K562 (cell line): ENCODE measurements at regions not wholly inside any gene's neighbourhood (a gene's known extent, or its start where the extent isn't known, plus 50 kb on each side); places are given as distances from the start of the nearest gene placed in this dataset.
A peak's percentile ranks its signal among the peaks of the same experiment; 100 is the strongest.

ENCODE experiments used
- BRD9 ChIP-seq: fragments of 450-650 bp; IDR thresholded peaks from 2 replicates; pipeline ENCODE4 v1.6.1; 2018; ENCODE audit warnings: low read depth; ENCODE audit not compliant: partially characterized antibody
- EHMT2 ChIP-seq: fragments of 450-650 bp; IDR thresholded peaks from 2 replicates; pipeline ENCODE4 v1.6.1; 2018; ENCODE audit warnings: antibody characterized with exemption
- GABPA ChIP-seq: fragments of 200-800 bp; sonication (Bioruptor generic); conservative IDR thresholded peaks from 2 replicates; pipeline ENCODE4 v1.6.1; 2016; ENCODE audit warnings: low read depth, missing genetic modification characterization, missing compliant biosample characterization
- GATA2 ChIP-seq: sonication (generic); formaldehyde crosslinking; IDR thresholded peaks from 2 replicates; pipeline ENCODE4 v1.4.0; 2020; ENCODE audit warnings: mild to moderate bottlenecking, missing genetic modification reagents
- HBP1 ChIP-seq: fragments of 450-650 bp; formaldehyde crosslinking; IDR thresholded peaks from 2 replicates; pipeline ENCODE4 v1.4.0; 2022; ENCODE audit warnings: missing genetic modification characterization
- LARP7 ChIP-seq: fragments of 450-650 bp; IDR thresholded peaks from 2 replicates; pipeline ENCODE4 v1.6.1; 2016
- LEF1 ChIP-seq: fragments of 450-650 bp; IDR thresholded peaks from 2 replicates; pipeline ENCODE4 v1.6.1; 2016; ENCODE audit warnings: mild to moderate bottlenecking
- NBN ChIP-seq: fragments of 450-650 bp; IDR thresholded peaks from 2 replicates; pipeline ENCODE4 v1.6.1; 2016; ENCODE audit warnings: low read depth, mild to moderate bottlenecking
- NFE2L1 ChIP-seq: fragments of 450-650 bp; IDR thresholded peaks from 2 replicates; pipeline ENCODE4 v1.6.1; 2016; ENCODE audit warnings: missing genetic modification characterization, low read depth, mild to moderate bottlenecking, missing compliant biosample characterization, moderate library complexity, borderline replicate concordance
- NFIC ChIP-seq: fragments of 450-650 bp; IDR thresholded peaks from 2 replicates; pipeline ENCODE4 v1.6.1; 2017; ENCODE audit warnings: mild to moderate bottlenecking, inconsistent platforms
- NUFIP1 ChIP-seq: fragments of 450-650 bp; IDR thresholded peaks from 2 replicates; pipeline ENCODE4 v1.6.1; 2018; ENCODE audit not compliant: partially characterized antibody
- PHB2 ChIP-seq: fragments of 450-650 bp; IDR thresholded peaks from 2 replicates; pipeline ENCODE4 v1.6.1; 2017; ENCODE audit warnings: low read depth
- PHF20 ChIP-seq: fragments of 450-650 bp; IDR thresholded peaks from 2 replicates; pipeline ENCODE4 v1.6.1; 2018; ENCODE audit not compliant: partially characterized antibody
- POLR2AphosphoS2 ChIP-seq: IDR thresholded peaks from 2 replicates; pipeline ENCODE4 v1.6.1; 2012; ENCODE audit warnings: low read length, improper control_type of control experiment
- PRPF4 ChIP-seq: fragments of 200-400 bp; formaldehyde crosslinking; IDR thresholded peaks from one replicate; pipeline ENCODE4 v1.6.1; 2017; ENCODE audit warnings: low read length, low read depth, mild to moderate bottlenecking; ENCODE audit not compliant: insufficient read depth, poor library complexity, severe bottlenecking
- RAD21 ChIP-seq, 2 experiments: fragments of 250-450 bp in 1 of 2; fragments of 450-650 bp in 1 of 2; sonication (Bioruptor Pico) in 1 of 2; formaldehyde crosslinking in 1 of 2; IDR thresholded peaks in 1 of 2; conservative IDR thresholded peaks in 1 of 2; 2 replicates each; pipeline versions ENCODE4 v1.4.0 to v1.8.0; 2020 to 2022; ENCODE audit warnings: mild to moderate bottlenecking in 2 of 2, moderate library complexity in 1 of 2
- RBM25 ChIP-seq: fragments of 200-400 bp; formaldehyde crosslinking; IDR thresholded peaks from 2 replicates; pipeline ENCODE4 v1.6.1; 2018; ENCODE audit warnings: low read length, low read depth, moderate library complexity; ENCODE audit not compliant: severe bottlenecking
- SMAD1 ChIP-seq: fragments of 150-350 bp; IDR thresholded peaks from 2 replicates; pipeline ENCODE4 v1.6.1; 2014; ENCODE audit warnings: low read length, low read depth; ENCODE audit not compliant: partially characterized antibody
- STAT5B ChIP-seq: fragments of 250-450 bp; sonication (Bioruptor Pico); IDR thresholded peaks from 2 replicates; pipeline ENCODE4 v1.8.0; 2021; ENCODE audit warnings: mild to moderate bottlenecking, inconsistent platforms
- TRIM24 ChIP-seq, 2 experiments: fragments of 450-650 bp; IDR thresholded peaks; 2 replicates each; pipeline ENCODE4 v1.6.1; 2016
- YBX1 ChIP-seq: fragments of 450-650 bp; IDR thresholded peaks from 2 replicates; pipeline ENCODE4 v1.7.1; 2016; ENCODE audit warnings: mild to moderate bottlenecking
- ZBTB2 ChIP-seq: fragments of 450-650 bp; IDR thresholded peaks from 2 replicates; pipeline ENCODE4 v1.6.1; 2016; ENCODE audit warnings: antibody characterized with exemption
- ZNF143 ChIP-seq: sonication (generic); formaldehyde crosslinking; IDR thresholded peaks from 2 replicates; pipeline ENCODE4 v1.9.0; 2022; ENCODE audit warnings: mild to moderate bottlenecking, missing genetic modification reagents
- ZNF551 ChIP-seq: fragments of 250-450 bp; sonication (Bioruptor Pico); IDR thresholded peaks from 2 replicates; pipeline ENCODE4 v1.5.0; 2021; ENCODE audit warnings: mild to moderate bottlenecking, moderate library complexity
- ZNF785 ChIP-seq: fragments of 250-450 bp; sonication (Bioruptor Pico); IDR thresholded peaks from 2 replicates; pipeline ENCODE4 v1.4.0; 2020; ENCODE audit warnings: mild to moderate bottlenecking
- TF ChIP-seq, protein P1 (sequence below): fragments of 450-650 bp; conservative IDR thresholded peaks from 2 replicates; pipeline ENCODE4 v1.6.1; 2016; ENCODE audit warnings: missing genetic modification characterization, low read depth, mild to moderate bottlenecking, control low read depth, missing compliant biosample characterization

DNA sequence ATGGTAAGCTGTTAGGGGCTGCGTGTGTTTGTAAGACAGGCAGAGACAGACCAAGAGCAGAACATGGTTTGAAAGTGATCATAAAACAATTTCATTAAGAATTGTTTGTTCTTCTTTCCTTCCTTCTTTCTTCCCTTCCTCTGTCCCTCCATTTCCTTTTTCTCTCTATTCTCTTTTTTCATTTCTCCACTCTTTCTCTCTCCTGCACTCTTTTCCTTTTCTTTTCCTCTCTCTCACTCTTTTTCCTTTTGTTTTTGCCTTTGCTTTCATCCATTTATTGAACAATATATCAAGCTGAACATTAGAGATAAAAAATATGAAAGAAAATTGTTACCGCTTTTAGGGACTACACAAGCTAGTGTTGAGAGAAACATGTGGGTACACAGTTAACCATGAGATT lies 62.2 kb upstream of the GOLIM4 start (continued):
- peak; percentile 56 for TF ChIP-seq NUFIP1
- TF ChIP-seq PRPF4, result no peak
- TF ChIP-seq HBP1 (CRISPR knock-in tag), result 0 out of 2 replicates have a peak, but pooled peaks have one; percentile 56
- TF ChIP-seq NFE2L1 (tag), result no peak
- no peak for TF ChIP-seq ZNF785 (CRISPR knock-in tag)
- TF ChIP-seq RBM25, result no peak
- TF ChIP-seq TRIM24 (IDR thresholded peaks at IDR 0.05), result peak in 1 of 2 experiments; percentile 20; a peak in 1 of 4 replicates
- TF ChIP-seq GABPA (tag), result no peak
- TF ChIP-seq NFIC, result no peak
- no peak for TF ChIP-seq ZNF143
- TF ChIP-seq LARP7, result 0 out of 2 replicates have a peak, but pooled peaks have one; percentile 31
- TF ChIP-seq GATA2, result no peak
- TF ChIP-seq ZNF551 (CRISPR knock-in tag), result no peak
- TF ChIP-seq NBN, result 0 out of 2 replicates have a peak, but pooled peaks have one; percentile 32
- no peak for TF ChIP-seq STAT5B (CRISPR knock-in tag)
- TF ChIP-seq, protein P1, sequence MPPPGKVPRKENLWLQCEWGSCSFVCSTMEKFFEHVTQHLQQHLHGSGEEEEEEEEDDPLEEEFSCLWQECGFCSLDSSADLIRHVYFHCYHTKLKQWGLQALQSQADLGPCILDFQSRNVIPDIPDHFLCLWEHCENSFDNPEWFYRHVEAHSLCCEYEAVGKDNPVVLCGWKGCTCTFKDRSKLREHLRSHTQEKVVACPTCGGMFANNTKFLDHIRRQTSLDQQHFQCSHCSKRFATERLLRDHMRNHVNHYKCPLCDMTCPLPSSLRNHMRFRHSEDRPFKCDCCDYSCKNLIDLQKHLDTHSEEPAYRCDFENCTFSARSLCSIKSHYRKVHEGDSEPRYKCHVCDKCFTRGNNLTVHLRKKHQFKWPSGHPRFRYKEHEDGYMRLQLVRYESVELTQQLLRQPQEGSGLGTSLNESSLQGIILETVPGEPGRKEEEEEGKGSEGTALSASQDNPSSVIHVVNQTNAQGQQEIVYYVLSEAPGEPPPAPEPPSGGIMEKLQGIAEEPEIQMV (tag), result peak; percentile 49; the same call in 1 of the 2 replicates
- peak; percentile 63 for TF ChIP-seq BRD9
- TF ChIP-seq PHF20, result no peak
- no peak for TF ChIP-seq LEF1
- no peak for TF ChIP-seq RAD21 (CRISPR knock-in tag; conservative IDR thresholded peaks at IDR 0.05 in 1 of 2, IDR thresholded peaks at IDR 0.05 in 1 of 2)
- TF ChIP-seq YBX1, result 0 out of 2 replicates have a peak, but pooled peaks have one; percentile 67
- TF ChIP-seq POLR2AphosphoS2, result no peak
- 0 out of 2 replicates have a peak, but pooled peaks have one; percentile 15 for TF ChIP-seq ZBTB2
- TF ChIP-seq EHMT2, result peak; percentile 17; the same call in 1 of the 2 replicates
- TF ChIP-seq SMAD1, result no peak
- peak; percentile 39; the same call in 1 of the 2 replicates for TF ChIP-seq PHB2
